GM18507 (cell line): ENCODE measurements at regions not wholly inside any gene's neighbourhood (a gene's known extent, or its start where the extent isn't known, plus 50 kb on each side); places are given as distances from the start of the nearest gene placed in this dataset.

Source experiments
- DNase-seq: peaks from one replicate; pipeline ENCODE4 v3.0.0; 2011; ENCODE audit warnings: low read depth; ENCODE audit not compliant: insufficient read length; ENCODE audit errors: extremely low spot score
- FAIRE-seq: peaks from 2 replicates; lab custom pipeline; 2011; peaks lifted over from hg19 to GRCh38; lab: Jason Lieb, UNC

GRCh38 chr15:47377465-47377864 lies 339.8 kb upstream of the SEMA6D start:
- FAIRE-seq (no peak), DNase-seq (no peak)

- DNase-seq: no peak
- FAIRE-seq: no peak
These were observed 338.8 kb upstream of the SEMA6D start for GRCh38 chr15:47378527-47378926.

DNA sequence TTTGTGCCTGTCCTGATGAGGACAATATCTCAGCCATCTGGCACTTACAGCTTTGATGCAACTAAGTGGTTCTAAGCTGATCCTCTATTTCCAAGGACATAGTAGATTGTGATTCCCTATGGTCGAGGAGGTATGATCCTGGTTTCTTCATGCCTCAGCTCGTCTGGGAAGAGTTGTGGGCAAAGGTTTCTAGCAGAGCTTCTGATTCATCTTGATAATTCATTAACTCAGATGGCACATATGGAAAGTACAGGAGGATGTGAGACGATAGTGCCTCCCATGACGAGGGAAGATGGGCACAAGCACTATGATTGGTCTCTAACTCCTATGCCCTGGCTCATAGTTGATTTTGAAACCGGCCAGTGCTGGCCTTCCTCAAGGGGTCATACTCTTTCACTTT lies 334.2 kb upstream of the SEMA6D start:
- FAIRE-seq: no peak
- no peak for DNase-seq

DNA sequence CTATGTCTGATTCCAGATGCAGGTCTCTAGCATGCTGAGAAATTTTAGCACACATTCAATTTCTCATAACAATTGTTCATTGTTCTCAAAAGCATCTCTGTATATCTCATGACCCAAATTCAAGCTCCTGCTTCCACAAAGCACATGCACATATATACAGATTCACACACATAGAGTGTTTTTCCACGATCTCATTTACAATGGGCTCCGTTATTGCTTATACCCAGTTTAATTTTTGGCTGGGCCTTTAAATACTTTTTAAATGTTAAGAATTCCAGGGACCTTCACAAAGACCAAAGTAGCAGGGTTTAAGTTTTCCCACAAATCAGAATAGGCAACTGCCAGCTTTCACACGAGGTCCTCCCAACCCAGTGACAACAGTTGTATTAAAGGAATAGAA lies 333.5 kb upstream of the SEMA6D start:
- DNase-seq (no peak), FAIRE-seq (no peak)

DNA sequence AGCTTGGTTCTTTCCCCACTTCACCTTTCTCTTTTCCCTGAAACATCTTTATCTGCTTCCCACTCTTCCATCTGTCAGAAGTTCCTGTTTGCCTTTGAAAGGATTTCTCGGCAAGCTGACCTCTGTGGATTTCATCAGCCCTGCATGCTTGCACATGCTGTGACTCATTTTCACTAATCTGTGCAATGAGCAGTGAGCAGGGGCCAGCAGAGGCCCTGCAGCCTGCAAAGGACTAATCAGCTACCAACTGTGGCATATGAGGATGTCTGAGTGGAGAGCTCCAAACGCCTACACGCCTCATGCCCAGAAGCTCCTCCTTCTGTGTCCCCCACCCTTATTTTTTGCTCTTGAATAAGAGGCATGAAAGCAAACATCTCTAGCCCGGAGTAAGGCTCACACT lies 333.0 kb upstream of the SEMA6D start:
- FAIRE-seq (no peak), DNase-seq (no peak)

DNA sequence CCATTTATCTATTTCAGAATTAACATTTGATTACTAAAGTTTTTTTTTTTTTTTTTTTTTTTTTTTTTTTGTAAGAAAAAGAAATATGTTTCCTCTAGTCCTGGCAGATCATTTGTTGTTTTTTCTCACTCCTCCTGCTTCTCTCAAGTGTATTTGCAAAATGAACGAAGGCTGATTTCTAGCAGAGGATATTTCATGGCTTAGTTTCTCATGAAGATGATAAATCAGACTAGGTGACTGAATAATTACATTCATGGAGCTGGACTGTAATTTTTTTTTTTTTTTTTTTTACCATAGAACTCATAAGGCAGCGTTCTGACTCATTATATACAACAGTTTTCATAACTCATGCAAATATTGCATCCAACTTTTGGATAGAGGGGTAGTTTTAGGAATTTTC lies 332.5 kb upstream of the SEMA6D start:
- no peak for FAIRE-seq
- DNase-seq: no peak

DNA sequence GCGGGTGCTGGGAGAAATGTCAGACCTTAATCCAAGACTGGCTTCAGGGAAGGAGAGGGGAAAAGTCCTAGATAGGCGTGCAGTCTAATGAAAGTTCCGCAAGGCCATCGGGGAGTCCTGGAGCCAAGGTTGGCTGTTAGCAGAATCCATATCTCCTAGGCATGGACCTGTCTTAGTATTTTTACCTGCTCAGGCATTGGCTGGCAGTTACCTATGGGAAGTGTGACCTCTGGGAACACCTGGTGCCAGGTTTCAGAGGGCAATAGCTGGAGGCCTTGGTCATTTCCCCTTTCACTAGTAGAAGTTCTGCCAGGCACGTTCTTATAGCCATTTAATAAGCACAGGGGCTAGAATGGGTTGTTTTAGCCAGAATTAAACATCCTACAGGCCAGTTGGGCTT lies 330.8 kb upstream of the SEMA6D start:
- DNase-seq: no peak
- no peak for FAIRE-seq

DNA sequence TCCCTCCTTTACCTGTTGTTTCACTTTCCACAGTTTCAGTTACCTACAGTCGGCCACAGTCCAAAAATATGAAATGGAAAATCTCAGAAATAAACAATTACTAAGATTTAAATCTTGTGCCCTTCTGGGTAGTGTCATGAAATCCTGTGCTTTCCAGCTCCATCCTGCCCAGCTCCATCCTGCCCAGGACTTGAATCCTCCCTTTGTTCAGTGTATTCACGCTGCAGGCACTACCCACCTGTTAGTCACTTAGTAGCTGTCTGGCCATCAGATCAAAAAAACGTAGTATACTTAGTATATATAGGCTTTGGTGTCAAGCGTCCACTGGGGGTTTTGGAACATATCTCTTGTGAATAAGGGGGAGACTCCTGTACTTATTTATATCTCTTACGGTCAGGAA lies 329.0 kb upstream of the SEMA6D start:
- DNase-seq: no peak

DNA sequence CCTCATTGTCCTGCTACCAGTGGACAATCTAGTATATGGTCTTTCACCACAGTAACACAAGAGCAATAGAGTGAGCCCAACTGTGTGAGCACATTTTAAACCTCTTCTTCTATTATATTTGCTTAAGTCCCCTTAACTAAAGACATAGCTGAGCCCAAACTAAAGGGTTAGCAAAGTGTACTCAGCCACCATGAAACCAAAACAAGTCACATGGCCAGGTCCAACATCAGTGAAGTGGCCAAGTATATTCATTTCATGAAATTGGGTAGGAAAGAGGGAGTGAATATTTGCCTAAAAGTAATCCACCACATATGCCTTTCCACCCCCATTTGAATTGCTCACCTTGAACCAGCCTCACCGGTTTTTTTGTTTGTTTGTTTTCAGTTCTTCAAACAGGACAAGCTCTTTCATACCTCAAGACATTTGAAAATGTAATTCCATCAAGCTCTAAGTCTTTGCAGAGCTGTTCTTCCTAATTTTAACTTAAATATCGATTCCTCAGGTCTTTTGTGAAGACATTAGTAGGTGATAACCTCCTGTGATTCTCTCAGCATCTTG lies 327.0 kb upstream of the SEMA6D start:
- no peak for DNase-seq
- no peak for FAIRE-seq

More for the DNA sequence above, 329.0 kb upstream of the SEMA6D start:
- FAIRE-seq: no peak

DNA sequence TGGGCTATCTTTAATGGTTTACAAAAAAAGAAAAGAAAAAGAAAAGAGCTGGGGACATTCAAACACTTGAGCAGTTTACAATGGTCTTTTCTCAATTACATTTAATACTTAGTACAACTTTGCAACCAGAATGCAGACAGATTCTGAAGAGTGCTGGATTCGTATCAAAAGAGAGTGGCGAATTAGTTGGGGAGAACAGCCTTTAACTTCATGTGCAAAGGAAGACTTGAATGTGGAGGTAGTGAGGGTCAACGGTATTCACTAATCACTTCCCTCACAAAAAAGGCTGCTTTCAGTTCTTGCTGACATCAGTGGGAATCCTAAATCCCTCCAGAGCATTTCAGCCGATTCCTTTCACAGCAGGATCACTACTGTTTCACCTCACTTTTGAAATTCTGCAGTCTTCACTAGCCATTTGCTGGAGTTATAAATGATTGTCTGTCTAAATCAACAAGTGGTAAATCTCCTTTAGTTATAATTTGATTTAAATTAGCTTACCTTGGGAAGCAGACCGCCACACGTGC lies 323.0 kb upstream of the SEMA6D start:
- no peak for FAIRE-seq
- DNase-seq: no peak

- DNase-seq: no peak
- FAIRE-seq: no peak
These were observed 322.2 kb upstream of the SEMA6D start for GRCh38 chr15:47395076-47395475.

- DNase-seq: no peak
- no peak for FAIRE-seq
These were observed 319.6 kb upstream of the SEMA6D start for GRCh38 chr15:47397655-47398054.

- FAIRE-seq (no peak), DNase-seq (no peak)
These were observed 319.2 kb upstream of the SEMA6D start for GRCh38 chr15:47398132-47398531.

- FAIRE-seq (no peak), DNase-seq (no peak)
These were observed 318.7 kb upstream of the SEMA6D start for GRCh38 chr15:47398594-47398993.

- DNase-seq: no peak
- FAIRE-seq: no peak
These were observed 318.2 kb upstream of the SEMA6D start for GRCh38 chr15:47399100-47399499.

- no peak for FAIRE-seq
- no peak for DNase-seq
These were observed 316.7 kb upstream of the SEMA6D start for GRCh38 chr15:47400603-47401002.

GRCh38 chr15:47401427-47401826 lies 315.9 kb upstream of the SEMA6D start:
- no peak for FAIRE-seq
- no peak for DNase-seq

DNA sequence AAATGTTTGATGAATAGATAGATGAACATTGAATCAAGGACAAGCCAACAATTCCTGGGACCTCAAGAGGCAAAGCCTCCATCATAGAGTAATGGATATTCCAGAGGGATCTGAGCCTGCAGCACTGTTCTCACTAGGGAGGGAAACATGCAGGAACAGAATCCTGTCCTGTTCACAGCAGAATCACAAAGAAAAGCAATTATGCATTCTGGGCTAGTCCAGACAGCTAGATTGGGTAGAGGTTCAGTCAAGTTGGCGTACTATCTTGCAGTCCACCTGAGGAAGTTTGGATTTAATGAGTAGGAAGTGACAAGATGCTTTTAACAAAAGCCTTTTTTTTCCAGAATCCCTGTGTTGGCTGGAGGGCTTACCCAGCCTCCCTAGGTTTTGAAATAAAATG lies 314.5 kb upstream of the SEMA6D start:
- no peak for FAIRE-seq
- no peak for DNase-seq

DNA sequence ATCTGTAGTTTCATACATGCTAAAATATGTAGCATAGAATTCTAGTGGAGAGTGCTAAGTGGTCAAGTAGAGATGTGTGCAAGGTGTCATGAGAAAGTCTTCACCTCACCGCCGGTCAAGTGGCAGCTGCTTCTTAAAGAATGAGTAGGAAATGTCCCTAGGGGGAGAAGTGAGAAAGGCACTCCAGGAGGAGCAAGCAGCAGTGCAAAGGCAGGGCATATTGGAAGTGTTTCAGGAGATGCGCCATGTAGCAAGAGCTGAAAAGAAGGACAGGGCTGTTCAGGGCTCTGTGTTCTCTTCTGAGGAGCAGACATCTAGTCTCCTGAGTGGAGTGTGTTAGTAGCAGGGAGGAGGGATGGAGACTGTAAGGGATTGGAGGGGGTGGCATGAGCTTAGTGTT lies 312.4 kb upstream of the SEMA6D start:
- DNase-seq: no peak
- FAIRE-seq: no peak

- FAIRE-seq: no peak
- DNase-seq: no peak
These were observed 311.7 kb upstream of the SEMA6D start for GRCh38 chr15:47405365-47406162.

DNA sequence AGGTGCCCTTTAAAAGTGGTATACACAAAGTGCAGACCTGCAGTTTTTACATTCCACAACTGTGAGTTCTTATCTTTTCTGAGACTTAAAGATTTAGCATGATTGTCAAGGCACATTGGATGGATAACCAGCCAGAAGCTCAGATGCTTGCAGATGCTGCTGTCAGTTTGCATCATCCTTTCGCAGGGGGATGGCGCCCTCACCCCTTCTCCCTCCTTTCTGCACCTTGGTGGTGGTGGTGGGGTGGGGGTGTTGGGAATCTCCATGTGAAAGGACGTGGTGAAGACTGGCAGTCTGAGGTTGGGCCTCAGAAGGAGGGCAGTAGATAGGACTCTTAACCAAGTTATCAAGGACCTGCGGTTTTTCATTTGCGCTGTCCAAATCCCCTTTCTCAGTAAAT lies 309.6 kb upstream of the SEMA6D start:
- no peak for DNase-seq
- no peak for FAIRE-seq
